Spleen (tissue), 7 donors: ENCODE measurements at regions not wholly inside any gene's neighbourhood (a gene's known extent, or its start where the extent isn't known, plus 50 kb on each side); places are given as distances from the start of the nearest gene placed in this dataset.

ENCODE experiments used
- CTCF ChIP-seq, 11 experiments: fragments of 200-600 bp in 7 of 11; fragments of 450-650 bp in 4 of 11; sonication (generic) in 4 of 11; IDR thresholded peaks in 8 of 11; conservative IDR thresholded peaks in 3 of 11; 1 replicate in 7 of 11; 2 replicates in 4 of 11; pipeline versions ENCODE4 v1.4.0 to v1.8.0; 2016 to 2021; ENCODE audit warnings: antibody characterized with exemption in 11 of 11, inconsistent platforms in 4 of 11, mild to moderate bottlenecking in 1 of 11
- POLR2A ChIP-seq, 3 donors: fragments of 450-650 bp; IDR thresholded peaks; one replicate each; pipeline ENCODE4 v1.5.1; 2017; ENCODE audit warnings: antibody characterized with exemption in 3 of 3, mild to moderate bottlenecking in 1 of 3
- donor health status: DM: no; HTN: no; CAD: no; lungs with moderate emphysema.
- donor health status: DM: no; HTN: no; CAD: no.
- donor health status: DM: no; HTN: no; CAD: no.

GRCh38 chr2:58466804-58467203 lies 225.7 kb upstream of the FANCL start:
- TF ChIP-seq CTCF (IDR thresholded peaks at IDR 0.05 in 8 of 11, conservative IDR thresholded peaks at IDR 0.05 in 3 of 11), result no peak
- TF ChIP-seq POLR2A (IDR thresholded peaks at IDR 0.05), result no peak
